HepG2 (cell line): ENCODE measurements at regions not wholly inside any gene's neighbourhood (a gene's known extent, or its start where the extent isn't known, plus 50 kb on each side); places are given as distances from the start of the nearest gene placed in this dataset.

Experiments
- ATAC-seq: fragments of 200-7000 bp; cut with Tn5 transposase; 3 replicates; pipeline ENCODE4 v1.9.1; 2020; ENCODE audit warnings: mild to moderate bottlenecking, moderate library complexity
- BruUV-seq: library from RNA; stranded (reverse); fragments of 400-500 nt; replicated peaks from 2 replicates; lab custom pipeline; 2021; lab: Mats Ljungman, UMichigan
- CTCF ChIA-PET: fragments of 300-600 bp; formaldehyde crosslinking; extraction: SDS; loops from one replicate; lab custom pipeline; 2021; ENCODE audit warnings: low total read pairs, inconsistent platforms, low intra/inter-chr PET ratio; lab: Yijun Ruan, JAX
- POLR2A ChIA-PET: fragments of 350-600 bp; sonication (Branson Sonifier 250); formaldehyde crosslinking; loops from one replicate; lab custom pipeline; 2020; ENCODE audit warnings: antibody characterized with exemption, inconsistent platforms; lab: Yijun Ruan, JAX
- DNase-seq: peaks from one replicate; pipeline ENCODE4 v3.0.0-alpha.2; 2015; ENCODE audit warnings: low spot score
- FAIRE-seq: peaks from 3 replicates; lab custom pipeline; 2011; peaks lifted over from hg19 to GRCh38; lab: Jason Lieb, UNC
- H2AFZ ChIP-seq: one replicate; pipeline ENCODE4 v1.6.1; 2011; ENCODE audit warnings: low read length, inconsistent platforms
- H3K27ac ChIP-seq: fragments of 300-600 bp; 3 replicates; pipeline ENCODE4 v1.8.0; 2011; ENCODE audit warnings: mixed run types, mild to moderate bottlenecking, mixed read lengths, low read length, inconsistent platforms; ENCODE audit not compliant: insufficient read depth; ENCODE audit errors: extremely low read length
- H3K27me3 ChIP-seq, 2 experiments: fragments of 200-600 bp in 1 of 2; 2 replicates in 1 of 2; 3 replicates in 1 of 2; pipeline versions ENCODE4 v1.6.0 to v1.8.0; 2011; ENCODE audit warnings: low read length in 2 of 2, mild to moderate bottlenecking in 2 of 2, moderate library complexity in 2 of 2, inconsistent platforms in 1 of 2; ENCODE audit not compliant: insufficient read depth in 2 of 2, control insufficient read depth in 1 of 2
- H3K36me3 ChIP-seq, 2 experiments: fragments of 200-600 bp in 1 of 2; replicated peaks in 1 of 2; 2 replicates in 1 of 2; 3 replicates in 1 of 2; pipeline versions ENCODE4 v1.5.1 to v1.8.0; 2011; ENCODE audit warnings: low read length in 2 of 2, inconsistent platforms in 1 of 2; ENCODE audit not compliant: insufficient read depth in 2 of 2, control insufficient read depth in 1 of 2
- H3K4me1 ChIP-seq: 2 replicates; pipeline ENCODE4 v1.5.1; 2012; ENCODE audit warnings: low read length, inconsistent platforms; ENCODE audit not compliant: insufficient read depth
- H3K4me2 ChIP-seq: 2 replicates; pipeline ENCODE4 v1.6.0; 2011; ENCODE audit warnings: low read depth, low read length, inconsistent platforms
- H3K4me3 ChIP-seq, 3 experiments: fragments of 200-600 bp in 1 of 3; sonication (generic), shearing (Covaris generic) in 1 of 3; replicated peaks in 1 of 3; 2 replicates each; pipeline ENCODE4 v1.5.1; 2011 to 2016; ENCODE audit warnings: low read length in 3 of 3, inconsistent platforms in 2 of 3, low read depth in 2 of 3, mild to moderate bottlenecking in 2 of 3, control low read depth in 1 of 3, mixed read lengths in 1 of 3; ENCODE audit not compliant: insufficient read depth in 1 of 3
- H3K79me2 ChIP-seq: one replicate; pipeline ENCODE4 v1.6.1; 2011; ENCODE audit warnings: low read length, inconsistent platforms; ENCODE audit not compliant: insufficient read depth
- H3K9ac ChIP-seq: 2 replicates; pipeline ENCODE4 v1.6.0; 2011; ENCODE audit warnings: mild to moderate bottlenecking, low read depth, low read length, inconsistent platforms; ENCODE audit not compliant: insufficient read depth
- H3K9me3 ChIP-seq: 2 replicates; pipeline ENCODE4 v1.5.1; 2012; ENCODE audit warnings: mild to moderate bottlenecking, low read length
- H4K20me1 ChIP-seq: 2 replicates; pipeline ENCODE4 v1.6.0; 2011; ENCODE audit warnings: inconsistent platforms, mild to moderate bottlenecking, low read length, moderate library complexity; ENCODE audit not compliant: insufficient read depth
- HDAC2 ChIP-seq: sonication (generic); formaldehyde crosslinking; IDR thresholded peaks from 2 replicates; pipeline ENCODE4 v1.4.0; 2020; ENCODE audit warnings: missing genetic modification reagents
- ISL2 ChIP-seq: sonication (generic); formaldehyde crosslinking; IDR thresholded peaks from 2 replicates; pipeline ENCODE4 v1.5.0; 2020; ENCODE audit warnings: missing genetic modification reagents
- KDM5A ChIP-seq: fragments of 200-600 bp; sonication (generic); IDR thresholded peaks from 2 replicates; pipeline ENCODE4 v1.7.0; 2018; ENCODE audit warnings: antibody characterized with exemption, mild to moderate bottlenecking, low read length, borderline replicate concordance
- KLF13 ChIP-seq: sonication (generic); formaldehyde crosslinking; IDR thresholded peaks from 2 replicates; pipeline ENCODE4 v1.4.0; 2020; ENCODE audit warnings: mild to moderate bottlenecking, missing genetic modification reagents
- POLR2AphosphoS5 ChIP-seq: IDR thresholded peaks from 2 replicates; pipeline ENCODE4 v1.6.1; 2012; ENCODE audit warnings: low read depth, low read length
- RBFOX2 ChIP-seq: fragments of 200-400 bp; formaldehyde crosslinking; IDR thresholded peaks from 2 replicates; pipeline ENCODE4 v1.6.1; 2017; ENCODE audit warnings: low read depth, mild to moderate bottlenecking, low read length
- SNAPC4 ChIP-seq: sonication (generic); formaldehyde crosslinking; IDR thresholded peaks from 2 replicates; pipeline ENCODE4 v1.4.0; 2020; ENCODE audit warnings: mild to moderate bottlenecking, missing genetic modification reagents
- ZKSCAN5 ChIP-seq: sonication (generic); formaldehyde crosslinking; IDR thresholded peaks from 2 replicates; pipeline ENCODE4 v1.5.1; 2020; ENCODE audit warnings: mild to moderate bottlenecking, missing genetic modification reagents
- ZNF333 ChIP-seq: sonication (generic); formaldehyde crosslinking; IDR thresholded peaks from 2 replicates; pipeline ENCODE4 v1.4.0; 2020; ENCODE audit warnings: mild to moderate bottlenecking, missing genetic modification reagents, borderline replicate concordance
- ZNF615 ChIP-seq: sonication (generic); formaldehyde crosslinking; IDR thresholded peaks from 2 replicates; pipeline ENCODE4 v1.5.0; 2020; ENCODE audit warnings: mild to moderate bottlenecking, missing genetic modification reagents, borderline replicate concordance
- ZNF891 ChIP-seq: sonication (generic); formaldehyde crosslinking; IDR thresholded peaks from 2 replicates; pipeline ENCODE4 v1.5.0; 2020; ENCODE audit warnings: mild to moderate bottlenecking, missing genetic modification reagents
- WGBS: methylation state at CpG from one replicate; pipeline ENCODE4 v1.1.6; 2017; ENCODE audit warnings: low lambda C conversion rate; 5-methylcytosine and 5-hydroxymethylcytosine counted together
- in situ Hi-C: cut with HindIII; loops from 2 replicates; pipeline ENCODE4 v1.10.0; 2017; ENCODE audit warnings: low pct_unique_long_range_greater_than_20kb; ENCODE audit not compliant: extremely low pct_ligation_motif_present
- intact Hi-C: fragments of 100-400 bp; cut with micrococcal nuclease; formaldehyde crosslinking; loops from one replicate; pipeline ENCODE4 v1.10.0; 2022; ENCODE audit not compliant: unreplicated experiment
- TF ChIP-seq, protein P1 (sequence below): sonication (generic); formaldehyde crosslinking; IDR thresholded peaks from 2 replicates; pipeline ENCODE4 v1.4.0; 2020; ENCODE audit warnings: missing genetic modification reagents

DNA sequence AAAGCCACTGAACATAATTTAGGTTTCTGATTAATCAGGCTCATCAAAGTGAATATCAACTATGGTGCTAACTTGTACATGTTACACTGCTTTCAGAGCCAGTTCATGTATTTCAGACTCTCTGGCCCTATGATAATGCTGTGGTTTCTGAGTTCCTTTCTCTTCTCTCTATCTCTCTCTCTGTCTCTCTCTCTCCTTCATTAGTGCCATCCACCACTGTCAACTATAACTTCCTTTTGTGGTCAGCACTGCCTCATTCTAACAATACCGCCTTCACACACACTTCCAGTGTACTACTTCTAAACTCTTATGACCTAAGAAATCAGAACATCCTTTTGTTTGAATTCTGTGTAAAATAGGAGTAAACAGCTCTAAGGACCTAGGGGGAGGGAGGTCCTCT, 907.1 kb downstream of the RPA4 start:
- Histone ChIP-seq H3K27me3 (no peaks in the 10 kb centered on the region), H3K36me3 (no peaks in the 10 kb centered on the region), H3K9me3 (no peaks in the 10 kb centered on the region), H3K4me3 (no peak overlapping the region), H3K4me2 (no peak overlapping the region), H4K20me1 (no peaks in the 10 kb centered on the region), H3K4me1 (no peaks in the 10 kb centered on the region), H2AFZ (no peak overlapping the region), H3K79me2 (no peaks in the 10 kb centered on the region), H3K9ac (no peak overlapping the region), H3K27ac (no peak overlapping the region)
- no peak for ATAC-seq
- no peak for FAIRE-seq
- in situ Hi-C loops: no loop called here
- 95% methylated on average over 1 of the region's 1 CpG for WGBS
- intact Hi-C loops: no loop called here
- TF ChIP-seq HDAC2 (CRISPR knock-in tag) (no peak), ZNF891 (CRISPR knock-in tag) (no peak), KLF13 (CRISPR knock-in tag) (no peak), POLR2AphosphoS5 (no peak), ZNF615 (CRISPR knock-in tag) (no peak), ZNF333 (CRISPR knock-in tag) (no peak), ZKSCAN5 (CRISPR knock-in tag) (no peak), KDM5A (no peak), ISL2 (CRISPR knock-in tag) (no peak), RBFOX2 (no peak)
- TF ChIP-seq, protein P1, sequence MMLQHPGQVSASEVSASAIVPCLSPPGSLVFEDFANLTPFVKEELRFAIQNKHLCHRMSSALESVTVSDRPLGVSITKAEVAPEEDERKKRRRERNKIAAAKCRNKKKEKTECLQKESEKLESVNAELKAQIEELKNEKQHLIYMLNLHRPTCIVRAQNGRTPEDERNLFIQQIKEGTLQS (CRISPR knock-in tag): no peak
- POLR2A ChIA-PET: no interaction called here
- no peak for DNase-seq
- BruUV-seq: no TSS peak
- CTCF ChIA-PET: no interaction called here

DNA sequence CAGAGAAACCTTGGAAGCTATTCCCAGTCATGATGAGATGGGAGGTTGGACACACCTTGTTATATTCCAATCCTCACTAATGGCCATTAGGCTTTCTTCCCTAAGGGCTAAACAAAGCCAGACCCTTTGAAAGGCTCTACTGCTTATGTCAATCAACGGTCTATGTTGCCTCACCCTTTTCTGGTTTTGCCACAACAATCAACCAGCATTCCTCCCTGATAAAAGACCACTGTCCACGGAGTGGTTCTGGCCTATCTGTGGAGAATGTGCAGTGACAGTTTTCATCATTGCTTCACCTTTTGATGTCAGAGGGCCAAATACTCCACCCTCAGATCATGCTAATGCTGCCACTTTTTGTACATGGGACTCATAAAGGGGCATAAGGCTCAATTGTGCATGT, 913.4 kb downstream of the RPA4 start:
- FAIRE-seq (no peak), DNase-seq (no peak), ATAC-seq (no peak)
- no peak overlapping the region for H3K27ac ChIP-seq
- no CpG with 5 or more reads among the region's 2 CpGs for WGBS
- TF ChIP-seq SNAPC4: no peak
- no peaks in the 10 kb centered on the region for H3K79me2 ChIP-seq
- no peak overlapping the region for H3K9ac ChIP-seq
- H2AFZ ChIP-seq: no peak overlapping the region
- H3K4me1 ChIP-seq: no peaks in the 10 kb centered on the region
- H4K20me1 ChIP-seq: no peaks in the 10 kb centered on the region
- ChIA-PET POLR2A (no interaction called here), CTCF (no interaction called here)
- H3K4me3 ChIP-seq: no peak overlapping the region
- no peaks in the 10 kb centered on the region for H3K9me3 ChIP-seq
- H3K27me3 ChIP-seq: no peaks in the 10 kb centered on the region
- no peak overlapping the region for H3K4me2 ChIP-seq
- intact Hi-C loops: no loop called here
- in situ Hi-C loops: no loop called here
- BruUV-seq: no TSS peak
- no peaks in the 10 kb centered on the region for H3K36me3 ChIP-seq
